OCI-LY7 (cell line): ENCODE measurements at regions not wholly inside any gene's neighbourhood (a gene's known extent, or its start where the extent isn't known, plus 50 kb on each side); places are given as distances from the start of the nearest gene placed in this dataset.

ENCODE experiments used
- BruUV-seq: library from RNA; stranded (reverse); fragments of 400-500 nt; replicated peaks from 2 replicates; lab custom pipeline; 2021; lab: Mats Ljungman, UMichigan
- CTCF ChIA-PET: fragments of 300-600 bp; sonication (Branson Sonifier 250); formaldehyde crosslinking; loops from one replicate; lab custom pipeline; 2022; ENCODE audit warnings: antibody characterized with exemption; ENCODE audit not compliant: unreplicated experiment; lab: Charles Lee
- POLR2A ChIA-PET: fragments of 300-600 bp; sonication (Branson Sonifier 250); formaldehyde crosslinking; loops from one replicate; lab custom pipeline; 2022; ENCODE audit warnings: antibody characterized with exemption; lab: Charles Lee
- DNase-seq: peaks from one replicate; pipeline ENCODE4 v3.0.0-alpha.2; 2015; ENCODE audit warnings: low spot score
- H2AFZ ChIP-seq: fragments of 200-600 bp; sonication (generic), shearing (Covaris generic); 2 replicates; pipeline ENCODE4 v1.6.1; 2014; ENCODE audit warnings: mild to moderate bottlenecking, antibody characterized with exemption, low read length, moderate library complexity
- H3K27ac ChIP-seq: fragments of 200-600 bp; sonication (generic); 2 replicates; pipeline ENCODE4 v1.5.1; 2014; ENCODE audit warnings: mixed run types, low read depth, mild to moderate bottlenecking, moderate library complexity, low read length, inconsistent platforms; ENCODE audit not compliant: poor library complexity, severe bottlenecking
- H3K36me3 ChIP-seq: fragments of 200-600 bp; sonication (generic); 2 replicates; pipeline ENCODE4 v1.6.1; 2014; ENCODE audit warnings: mild to moderate bottlenecking, antibody characterized with exemption, low read length, moderate library complexity, mixed read lengths; ENCODE audit not compliant: insufficient read depth
- H3K4me1 ChIP-seq: fragments of 200-600 bp; sonication (generic); 2 replicates; pipeline ENCODE4 v1.5.1; 2014; ENCODE audit warnings: mild to moderate bottlenecking, low read length; ENCODE audit not compliant: insufficient read depth, poor library complexity, severe bottlenecking
- H3K4me2 ChIP-seq: fragments of 200-600 bp; sonication (generic); 2 replicates; pipeline ENCODE4 v1.6.1; 2014; ENCODE audit warnings: mild to moderate bottlenecking, low read length
- H3K4me3 ChIP-seq: fragments of 200-600 bp; sonication (generic); 2 replicates; pipeline ENCODE4 v1.5.1; 2014; ENCODE audit warnings: mild to moderate bottlenecking, low read depth, low read length; ENCODE audit not compliant: poor library complexity, severe bottlenecking
- H3K79me2 ChIP-seq: fragments of 200-600 bp; sonication (generic); 2 replicates; pipeline ENCODE4 v1.6.1; 2016; ENCODE audit warnings: low read depth, mild to moderate bottlenecking, low read length, moderate library complexity, mixed read lengths; ENCODE audit not compliant: insufficient read depth
- H3K9me2 ChIP-seq: fragments of 200-600 bp; sonication (generic); 2 replicates; pipeline ENCODE4 v1.6.1; 2016; ENCODE audit warnings: mild to moderate bottlenecking, low read length, mixed read lengths; ENCODE audit not compliant: insufficient read depth
- H3K9me3 ChIP-seq: fragments of 200-600 bp; sonication (generic); 2 replicates; pipeline ENCODE4 v1.6.1; 2014; ENCODE audit warnings: mild to moderate bottlenecking, mixed run types, low read length, mixed read lengths
- H4K20me1 ChIP-seq: fragments of 200-600 bp; sonication (generic); 2 replicates; pipeline ENCODE4 v1.6.1; 2014; ENCODE audit warnings: mild to moderate bottlenecking, antibody characterized with exemption, low read length, moderate library complexity, mixed read lengths; ENCODE audit not compliant: insufficient read depth
- EZH2phosphoT487 ChIP-seq: fragments of 200-600 bp; sonication (generic); IDR thresholded peaks from 2 replicates; pipeline ENCODE4 v1.6.1; 2018; ENCODE audit warnings: low read depth, borderline replicate concordance, mild to moderate bottlenecking, mixed run types, antibody characterized with exemption, low read length, moderate library complexity, mixed read lengths
- intact Hi-C: fragments of 100-400 bp; cut with micrococcal nuclease; formaldehyde crosslinking; loops from one replicate; pipeline ENCODE4 v1.10.0; 2022; ENCODE audit not compliant: unreplicated experiment
- TF ChIP-seq, protein P1 (sequence below): fragments of 200-600 bp; sonication (generic); conservative IDR thresholded peaks from 2 replicates; pipeline ENCODE4 v1.5.1; 2014; ENCODE audit warnings: mild to moderate bottlenecking, antibody characterized with exemption, low read length, moderate library complexity, mixed read lengths

DNA sequence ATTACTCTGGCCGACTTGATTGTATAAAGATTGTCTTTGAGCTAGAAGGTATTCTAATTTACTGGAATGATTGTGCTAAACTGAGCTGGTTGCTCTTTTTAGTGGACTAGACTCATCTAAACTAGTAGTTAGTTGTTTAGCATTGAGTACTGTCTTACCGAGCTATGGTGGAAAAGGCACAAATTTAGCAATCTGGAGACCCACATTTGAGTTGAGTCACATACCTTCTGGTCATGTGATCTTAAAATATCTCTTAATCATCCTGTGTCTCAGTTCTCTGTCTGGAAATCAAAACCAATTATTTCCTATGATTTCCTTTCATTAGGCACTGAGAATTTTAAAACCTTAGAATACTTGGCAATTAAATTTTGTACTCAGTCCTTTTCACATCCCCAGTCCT is 349.5 kb downstream of the IRS2 start:
- H3K36me3 ChIP-seq, result no peaks in the 10 kb centered on the region
- no peaks in the 10 kb centered on the region for H3K9me3 ChIP-seq
- no peaks in the 10 kb centered on the region for H4K20me1 ChIP-seq
- H3K79me2 ChIP-seq, result no peaks in the 10 kb centered on the region
- no peaks in the 10 kb centered on the region for H3K4me1 ChIP-seq
- BruUV-seq, result no TSS peak
- no peak overlapping the region for H3K4me3 ChIP-seq
- no peak overlapping the region for H3K4me2 ChIP-seq
- CTCF ChIA-PET, result no interaction called here
- H2AFZ ChIP-seq, result no peak overlapping the region
- POLR2A ChIA-PET, result no interaction called here
- H3K27ac ChIP-seq, result no peak overlapping the region
- DNase-seq, result no peak
- intact Hi-C loops, result no loop called here
- H3K9me2 ChIP-seq, result no peaks in the 10 kb centered on the region
- TF ChIP-seq, protein P1, sequence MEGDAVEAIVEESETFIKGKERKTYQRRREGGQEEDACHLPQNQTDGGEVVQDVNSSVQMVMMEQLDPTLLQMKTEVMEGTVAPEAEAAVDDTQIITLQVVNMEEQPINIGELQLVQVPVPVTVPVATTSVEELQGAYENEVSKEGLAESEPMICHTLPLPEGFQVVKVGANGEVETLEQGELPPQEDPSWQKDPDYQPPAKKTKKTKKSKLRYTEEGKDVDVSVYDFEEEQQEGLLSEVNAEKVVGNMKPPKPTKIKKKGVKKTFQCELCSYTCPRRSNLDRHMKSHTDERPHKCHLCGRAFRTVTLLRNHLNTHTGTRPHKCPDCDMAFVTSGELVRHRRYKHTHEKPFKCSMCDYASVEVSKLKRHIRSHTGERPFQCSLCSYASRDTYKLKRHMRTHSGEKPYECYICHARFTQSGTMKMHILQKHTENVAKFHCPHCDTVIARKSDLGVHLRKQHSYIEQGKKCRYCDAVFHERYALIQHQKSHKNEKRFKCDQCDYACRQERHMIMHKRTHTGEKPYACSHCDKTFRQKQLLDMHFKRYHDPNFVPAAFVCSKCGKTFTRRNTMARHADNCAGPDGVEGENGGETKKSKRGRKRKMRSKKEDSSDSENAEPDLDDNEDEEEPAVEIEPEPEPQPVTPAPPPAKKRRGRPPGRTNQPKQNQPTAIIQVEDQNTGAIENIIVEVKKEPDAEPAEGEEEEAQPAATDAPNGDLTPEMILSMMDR, result no peak
- no peak for TF ChIP-seq EZH2phosphoT487

DNA sequence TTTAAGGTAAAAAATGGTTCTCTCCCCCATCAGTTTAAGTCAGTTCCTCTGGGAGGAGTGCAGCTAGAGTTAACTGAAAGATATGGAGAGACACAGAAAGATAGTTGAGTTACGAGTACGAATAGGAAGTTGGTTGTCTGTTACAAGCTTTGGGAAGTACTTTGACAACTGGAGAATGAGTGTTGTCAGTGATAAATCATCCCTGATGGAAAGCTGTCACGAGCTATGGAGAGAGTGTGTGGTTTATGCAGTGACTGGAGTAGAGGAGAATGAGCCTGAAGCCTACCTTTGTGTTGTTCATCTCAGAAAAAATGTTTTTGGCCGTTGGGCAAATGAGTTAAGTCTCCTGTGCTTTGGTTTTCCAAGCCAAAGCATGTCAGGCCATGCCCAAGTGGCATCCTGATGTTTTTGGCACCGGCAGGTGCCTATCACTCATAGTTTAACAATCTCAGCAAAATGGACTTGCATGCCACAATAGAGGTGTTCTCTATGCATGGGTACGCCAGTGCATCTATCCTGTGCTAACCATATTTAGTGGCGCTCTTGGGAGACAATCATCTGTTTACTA is 350.2 kb downstream of the IRS2 start:
- Histone ChIP-seq H4K20me1 (no peaks in the 10 kb centered on the region), H3K4me3 (no peak overlapping the region), H3K27ac (no peak overlapping the region), H3K36me3 (no peaks in the 10 kb centered on the region), H3K79me2 (no peaks in the 10 kb centered on the region), H2AFZ (no peak overlapping the region), H3K4me1 (no peaks in the 10 kb centered on the region), H3K9me3 (no peaks in the 10 kb centered on the region), H3K4me2 (no peak overlapping the region), H3K9me2 (no peaks in the 10 kb centered on the region)
- DNase-seq, result no peak
- TF ChIP-seq, protein P1, result no peak
- TF ChIP-seq EZH2phosphoT487, result no peak
- intact Hi-C loops, result no loop called here
- ChIA-PET CTCF (no interaction called here), POLR2A (no interaction called here)
- BruUV-seq, result no TSS peak

DNA sequence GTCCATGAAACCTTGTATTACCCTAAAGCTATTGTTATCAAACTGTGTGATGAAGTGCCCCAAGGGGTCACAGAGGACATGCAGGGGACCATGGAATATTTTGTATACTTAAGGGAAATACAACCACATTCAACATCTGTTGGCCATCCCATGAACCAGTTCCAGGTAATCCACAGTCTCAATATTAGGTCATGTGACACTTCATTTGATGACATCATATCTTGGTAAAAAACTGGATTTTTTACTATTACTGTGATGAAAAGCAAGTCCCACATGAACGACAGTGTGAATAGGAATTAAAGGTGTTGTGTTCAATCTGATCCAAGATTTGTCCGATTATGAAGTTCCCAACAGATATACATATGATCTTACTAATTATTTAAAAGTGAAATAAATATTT is 355.2 kb downstream of the IRS2 start:
- CTCF ChIA-PET, result no interaction called here
- Histone ChIP-seq H3K9me2 (no peaks in the 10 kb centered on the region), H3K9me3 (no peaks in the 10 kb centered on the region), H3K36me3 (no peaks in the 10 kb centered on the region), H3K4me3 (no peak overlapping the region), H3K4me2 (no peak overlapping the region), H3K27ac (no peak overlapping the region), H3K79me2 (no peaks in the 10 kb centered on the region), H4K20me1 (no peaks in the 10 kb centered on the region), H2AFZ (no peak overlapping the region), H3K4me1 (no peaks in the 10 kb centered on the region)
- intact Hi-C loops, result no loop called here
- no peak for TF ChIP-seq EZH2phosphoT487
- TF ChIP-seq, protein P1, result no peak
- no TSS peak for BruUV-seq
- no peak for DNase-seq
- POLR2A ChIA-PET, result no interaction called here
